ENCODE measurements at regions not wholly inside any gene's neighbourhood (a gene's known extent, or its start where the extent isn't known, plus 50 kb on each side); places are given as distances from the start of the nearest gene placed in this dataset.

GRCh38 chr6:109269057-109269456, 113.2 kb downstream of the CD164 start:
- TF ChIP-seq CTCF (IDR thresholded peaks at IDR 0.05; ENCODE audit: insufficient read depth, low read length, poor library complexity, severe bottlenecking), result no peak
- H3K4me3 ChIP-seq (ENCODE audit: low read depth, low read length), result no peak overlapping the region

GRCh38 chr6:109265530-109265929, 116.7 kb downstream of the CD164 start:
- H3K36me3 ChIP-seq (ENCODE audit: control insufficient read depth, insufficient read depth, low read length), result no peaks in the 10 kb centered on the region
- TF ChIP-seq CTCF (IDR thresholded peaks at IDR 0.05; ENCODE audit: insufficient read depth, low read length, poor library complexity, severe bottlenecking), result no peak
- no peak for DNase-seq (ENCODE audit: low read depth)

More at GRCh38 chr6:109269057-109269456, 113.2 kb downstream of the CD164 start:
- Histone ChIP-seq H3K36me3 (ENCODE audit: control insufficient read depth, insufficient read depth, low read length) (no peaks in the 10 kb centered on the region), H3K27me3 (ENCODE audit: control insufficient read depth, insufficient read depth, low read length) (no peaks in the 10 kb centered on the region)
- DNase-seq (ENCODE audit: low read depth), result no peak

GRCh38 chr6:109263873-109264700, 118.2 kb downstream of the CD164 start:
- H3K4me3 ChIP-seq (ENCODE audit: low read depth, low read length), result no peak overlapping the region
- TF ChIP-seq CTCF (IDR thresholded peaks at IDR 0.05; ENCODE audit: insufficient read depth, low read length, poor library complexity, severe bottlenecking), result no peak
- H3K27me3 ChIP-seq (ENCODE audit: control insufficient read depth, insufficient read depth, low read length), result no peaks in the 10 kb centered on the region
- no peaks in the 10 kb centered on the region for H3K36me3 ChIP-seq (ENCODE audit: control insufficient read depth, insufficient read depth, low read length)
- DNase-seq (ENCODE audit: low read depth), result no peak

More at GRCh38 chr6:109265530-109265929, 116.7 kb downstream of the CD164 start:
- Histone ChIP-seq H3K4me3 (ENCODE audit: low read depth, low read length) (no peak overlapping the region), H3K27me3 (ENCODE audit: control insufficient read depth, insufficient read depth, low read length) (no peaks in the 10 kb centered on the region)

- DNase-seq (ENCODE audit: low read depth), result no peak
- no peaks in the 10 kb centered on the region for H3K27me3 ChIP-seq (ENCODE audit: control insufficient read depth, insufficient read depth, low read length)
- H3K36me3 ChIP-seq (ENCODE audit: control insufficient read depth, insufficient read depth, low read length), result no peaks in the 10 kb centered on the region
- H3K4me3 ChIP-seq (ENCODE audit: low read depth, low read length), result no peak overlapping the region
- TF ChIP-seq CTCF (IDR thresholded peaks at IDR 0.05; ENCODE audit: insufficient read depth, low read length, poor library complexity, severe bottlenecking), result no peak
Measured at GRCh38 chr6:109262261-109262660, 120.0 kb downstream of the CD164 start.

- no peaks in the 10 kb centered on the region for H3K36me3 ChIP-seq (ENCODE audit: control insufficient read depth, insufficient read depth, low read length)
- no peaks in the 10 kb centered on the region for H3K27me3 ChIP-seq (ENCODE audit: control insufficient read depth, insufficient read depth, low read length)
- no peak overlapping the region for H3K4me3 ChIP-seq (ENCODE audit: low read depth, low read length)
- TF ChIP-seq CTCF (IDR thresholded peaks at IDR 0.05; ENCODE audit: insufficient read depth, low read length, poor library complexity, severe bottlenecking), result no peak
- DNase-seq (ENCODE audit: low read depth), result no peak
Measured at GRCh38 chr6:109261811-109262210, 120.5 kb downstream of the CD164 start.

GRCh38 chr6:109260701-109261100, 121.6 kb downstream of the CD164 start:
- Histone ChIP-seq H3K4me3 (ENCODE audit: low read depth, low read length) (no peak overlapping the region), H3K36me3 (ENCODE audit: control insufficient read depth, insufficient read depth, low read length) (no peaks in the 10 kb centered on the region), H3K27me3 (ENCODE audit: control insufficient read depth, insufficient read depth, low read length) (no peaks in the 10 kb centered on the region)
- DNase-seq (ENCODE audit: low read depth), result no peak
- no peak for TF ChIP-seq CTCF (IDR thresholded peaks at IDR 0.05; ENCODE audit: insufficient read depth, low read length, poor library complexity, severe bottlenecking)

Measured in kidney epithelial cell (primary cell).